NCI-H2107 (cell line): ENCODE measurements at regions not wholly inside any gene's neighbourhood (a gene's known extent, or its start where the extent isn't known, plus 50 kb on each side); places are given as distances from the start of the nearest gene placed in this dataset.

ENCODE experiments used
- DNase-seq: peaks from one replicate; lab custom pipeline; 2025; lab: John Stamatoyannopoulos, UW

GRCh38 chr21:41689289-41689583 lies 77.6 kb downstream of the RIPK4 start:
- no peak for DNase-seq

DNA sequence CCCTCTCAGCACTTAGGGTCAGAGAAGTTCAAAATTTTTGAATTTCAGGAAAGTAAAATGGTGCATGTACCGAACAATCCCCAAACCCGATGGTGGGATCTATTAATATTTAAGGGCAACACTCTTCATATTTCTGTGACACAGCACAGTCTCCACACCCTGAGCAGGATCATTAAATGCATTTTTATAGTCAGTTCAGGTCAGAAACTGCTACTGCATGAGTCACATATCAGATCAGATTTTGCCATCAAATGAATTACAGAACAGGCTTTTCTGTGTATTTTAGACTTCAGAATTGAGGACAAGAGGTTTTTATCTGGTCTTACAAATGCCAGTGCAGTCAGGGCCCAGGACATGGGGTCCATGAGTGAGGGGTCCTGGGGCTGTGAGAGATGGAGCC lies 79.2 kb downstream of the RIPK4 start:
- no peak for DNase-seq

DNA sequence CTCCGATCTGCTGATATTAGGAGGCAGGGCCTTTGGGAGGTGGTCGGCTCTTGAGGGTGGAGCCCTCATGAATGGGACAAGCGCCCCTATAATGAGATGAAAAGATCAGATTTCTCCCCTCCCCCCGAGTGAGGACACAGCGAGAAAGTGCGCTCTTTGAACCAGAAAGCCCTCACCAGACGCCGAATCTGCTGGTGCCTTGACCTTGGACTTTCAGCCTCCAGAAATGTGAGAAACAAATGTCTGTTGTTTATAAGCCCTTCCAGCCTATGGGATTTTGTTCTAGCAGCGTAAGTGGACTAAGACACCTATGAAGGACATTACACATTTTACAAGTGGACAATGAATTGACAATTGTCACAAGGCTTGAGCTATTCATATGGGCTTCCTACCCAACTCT lies 80.2 kb downstream of the RIPK4 start:
- DNase-seq: no peak

GRCh38 chr21:41685511-41686149 lies 81.2 kb downstream of the RIPK4 start:
- no peak for DNase-seq

GRCh38 chr21:41684381-41685245 lies 82.2 kb downstream of the RIPK4 start:
- DNase-seq: no peak

DNA sequence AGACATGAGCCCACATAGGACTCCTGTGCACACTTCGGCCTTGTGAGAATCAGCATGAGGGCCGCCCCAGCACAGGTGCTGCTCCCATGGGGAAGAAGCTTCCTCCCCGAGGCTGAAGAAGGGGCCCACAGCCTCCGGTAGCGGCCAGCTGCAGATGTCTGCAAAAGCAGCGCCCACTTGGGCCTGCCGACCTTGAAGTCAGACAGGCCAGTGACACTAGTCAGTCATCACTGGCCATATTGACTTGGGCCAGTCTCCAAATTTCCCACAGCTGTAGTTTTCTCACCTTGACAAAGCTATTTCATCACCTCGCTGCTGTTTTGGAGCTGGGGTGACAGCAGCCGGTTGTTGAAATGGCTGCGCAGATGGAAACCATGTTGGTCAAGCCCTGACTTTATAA lies 83.0 kb downstream of the RIPK4 start:
- DNase-seq: no peak

GRCh38 chr21:41682719-41683179 lies 84.1 kb downstream of the RIPK4 start:
- DNase-seq: no peak

DNA sequence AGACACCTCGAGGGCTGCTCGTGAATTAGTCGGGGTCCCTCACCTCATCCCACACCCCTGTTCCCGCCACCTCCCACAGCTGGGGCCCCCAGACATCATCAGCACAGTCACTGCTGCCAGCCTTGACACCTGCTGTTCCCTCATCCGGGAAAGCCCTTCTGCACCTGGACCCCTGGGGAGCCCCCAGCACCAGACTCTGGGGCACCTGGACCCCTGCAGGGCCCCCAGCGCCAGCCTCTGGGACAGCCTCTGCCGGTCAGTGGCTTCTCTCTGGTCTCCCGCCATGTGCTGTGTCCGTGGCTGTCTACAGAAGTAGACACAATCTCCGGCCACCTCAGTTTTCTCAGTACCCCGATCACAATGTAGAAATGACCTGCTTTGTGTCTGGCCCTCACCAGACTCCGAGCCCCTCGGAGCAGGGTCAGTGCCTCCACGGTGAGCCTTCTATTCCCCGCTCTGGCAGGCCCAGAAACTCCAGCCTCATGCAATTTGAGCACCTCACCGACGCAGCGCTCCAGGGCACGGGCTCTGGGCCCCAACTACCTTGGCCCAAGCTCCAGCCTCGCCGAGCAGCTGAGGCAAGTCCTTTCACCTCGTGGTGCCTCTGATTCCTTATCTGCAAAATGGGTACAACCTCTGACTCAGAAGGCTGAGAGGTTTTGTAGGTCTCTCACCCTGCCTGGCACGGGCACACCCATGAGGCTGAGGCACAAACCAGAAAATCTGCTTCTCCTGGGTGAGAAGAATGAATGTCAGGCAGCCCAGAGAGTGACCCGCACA lies 84.7 kb downstream of the RIPK4 start:
- DNase-seq: no peak

GRCh38 chr21:41681348-41681801 lies 85.5 kb downstream of the RIPK4 start:
- DNase-seq: no peak

DNA sequence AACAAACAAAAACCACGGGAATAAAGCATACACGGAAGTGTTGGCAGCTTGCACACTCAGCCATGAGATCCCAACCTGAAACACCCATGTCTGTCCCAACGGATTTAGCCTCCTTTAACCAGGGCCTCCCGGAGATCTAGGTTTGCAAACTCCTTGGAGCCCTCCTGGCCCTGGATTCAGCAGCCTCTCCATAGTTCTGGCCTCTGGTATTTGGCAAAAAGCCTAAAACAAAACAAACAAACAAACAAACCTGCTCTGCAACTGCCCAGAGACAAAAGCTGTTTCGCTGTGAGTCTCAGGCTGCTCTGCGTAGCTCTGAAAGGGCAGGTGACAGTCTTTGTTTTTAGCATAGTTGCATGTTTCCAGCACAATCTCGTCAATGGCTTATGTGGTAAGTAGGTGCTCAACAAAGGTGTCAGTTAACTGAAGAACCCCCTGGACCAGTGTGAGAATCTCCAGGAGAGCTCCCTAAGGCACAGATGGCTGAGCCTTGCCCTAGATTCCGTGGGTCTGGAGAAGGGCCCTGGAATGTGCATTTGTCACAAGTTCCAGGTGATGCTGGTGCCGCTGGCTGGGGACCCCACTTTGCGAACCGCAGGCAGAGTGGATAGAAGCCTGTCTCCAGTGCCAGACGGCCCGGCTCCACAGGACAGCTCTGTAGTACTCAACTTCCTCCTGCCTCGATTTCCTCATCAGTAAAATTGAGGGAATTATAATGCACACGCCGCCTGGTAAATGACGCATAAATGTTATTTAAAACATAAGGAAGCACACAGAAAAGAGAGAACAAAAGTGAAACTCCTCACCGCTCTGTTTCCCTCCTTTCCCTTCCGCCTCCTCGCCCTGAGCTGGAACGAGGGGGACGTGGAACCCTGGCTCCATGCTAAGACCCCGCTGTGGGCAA lies 86.2 kb downstream of the RIPK4 start:
- peak; percentile 15 for DNase-seq

GRCh38 chr21:41678924-41679318 lies 87.9 kb downstream of the RIPK4 start:
- DNase-seq: peak; percentile 51

- no peak for DNase-seq
These were observed 88.6 kb downstream of the RIPK4 start for GRCh38 chr21:41678016-41678923.

DNA sequence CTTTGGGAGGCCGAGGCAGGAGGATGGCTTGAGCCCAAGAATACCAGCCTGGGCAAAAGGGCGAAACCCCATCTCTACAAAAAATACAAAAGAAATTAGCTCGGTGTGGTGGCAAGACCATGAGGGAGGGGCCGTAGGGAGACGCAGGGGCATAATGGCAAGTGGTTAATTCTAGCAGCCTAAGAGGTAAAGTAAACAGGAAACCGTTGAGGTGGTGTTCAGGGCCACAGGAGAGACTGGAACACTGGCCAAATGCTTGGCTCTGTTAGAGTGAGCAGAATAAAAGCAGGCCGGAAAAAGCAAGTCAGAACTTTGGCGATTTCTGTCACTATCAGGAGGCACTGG lies 89.2 kb downstream of the RIPK4 start:
- no peak for DNase-seq

DNA sequence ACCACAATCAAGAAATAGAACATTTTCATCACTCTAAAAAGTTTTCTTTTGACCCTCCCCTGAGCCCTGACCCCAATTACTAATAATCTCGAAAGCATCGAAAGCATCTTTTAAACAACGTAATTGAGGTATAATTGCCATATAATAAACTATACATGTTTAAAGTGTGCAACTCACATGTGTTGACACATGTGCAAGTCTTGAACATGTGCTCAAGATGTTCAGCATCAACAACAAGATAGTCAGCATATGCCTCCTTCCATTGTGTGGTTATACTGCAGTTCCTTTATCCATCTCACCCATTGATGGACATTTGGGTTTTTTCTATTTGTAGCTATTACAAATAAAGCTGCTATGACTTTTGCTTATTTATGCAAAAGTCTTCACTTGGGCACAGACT lies 90.7 kb downstream of the RIPK4 start:
- no peak for DNase-seq

DNA sequence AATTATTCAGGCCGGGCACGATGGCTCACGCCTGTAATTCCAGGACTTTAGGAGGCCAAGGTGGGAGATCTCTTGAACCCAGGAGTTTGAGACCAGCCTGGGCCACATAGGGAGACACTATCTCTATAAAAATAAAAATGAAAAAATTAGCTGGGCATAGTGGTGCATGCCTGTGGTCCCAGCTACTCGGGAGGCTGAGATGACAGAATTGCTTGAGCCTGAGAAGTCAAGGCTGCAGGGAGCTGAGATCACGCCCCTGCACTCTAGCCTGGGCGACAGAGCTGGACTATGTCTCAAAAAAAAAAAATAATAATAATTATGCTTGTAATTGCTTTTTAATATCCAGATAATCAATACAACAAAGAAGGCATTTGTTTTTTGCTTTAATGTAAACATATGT lies 91.3 kb downstream of the RIPK4 start:
- no peak for DNase-seq

GRCh38 chr21:41674402-41674801 lies 92.5 kb downstream of the RIPK4 start:
- DNase-seq: no peak

DNA sequence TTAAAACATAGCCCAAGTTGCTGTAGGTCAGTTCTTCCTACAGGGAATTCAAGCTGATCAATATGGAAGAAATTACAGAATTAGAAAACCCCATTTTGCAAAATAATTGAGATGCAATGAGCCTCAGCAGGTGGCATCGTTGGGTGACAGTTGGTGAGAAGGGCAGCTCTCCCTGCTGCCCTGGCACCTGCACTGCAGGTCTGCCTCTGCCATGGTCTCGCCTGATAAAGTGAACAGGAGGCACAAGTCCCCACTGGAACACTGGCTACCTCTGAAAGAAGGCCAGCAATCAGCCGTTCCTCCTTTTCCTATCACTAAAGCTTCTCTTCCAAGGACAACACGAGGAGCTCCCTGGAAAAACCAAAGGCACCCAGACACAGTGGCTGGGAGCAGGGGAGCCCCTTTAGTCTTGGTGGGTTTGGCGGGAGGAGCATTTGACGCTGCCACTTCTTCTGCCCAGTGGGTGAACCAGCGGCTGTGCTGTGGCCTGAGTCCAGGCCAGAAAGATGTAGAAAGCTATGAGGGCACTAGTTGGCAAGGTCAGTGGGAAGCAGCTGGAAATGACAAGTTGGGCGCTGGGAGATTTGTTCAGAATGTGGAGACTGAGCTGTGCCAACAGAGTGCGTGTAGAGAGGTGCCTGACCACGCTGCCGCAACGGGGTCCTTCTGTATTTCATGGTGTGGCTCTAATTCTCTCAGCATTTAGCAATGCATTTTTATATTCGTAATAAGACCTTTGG lies 93.1 kb downstream of the RIPK4 start:
- DNase-seq: no peak

DNA sequence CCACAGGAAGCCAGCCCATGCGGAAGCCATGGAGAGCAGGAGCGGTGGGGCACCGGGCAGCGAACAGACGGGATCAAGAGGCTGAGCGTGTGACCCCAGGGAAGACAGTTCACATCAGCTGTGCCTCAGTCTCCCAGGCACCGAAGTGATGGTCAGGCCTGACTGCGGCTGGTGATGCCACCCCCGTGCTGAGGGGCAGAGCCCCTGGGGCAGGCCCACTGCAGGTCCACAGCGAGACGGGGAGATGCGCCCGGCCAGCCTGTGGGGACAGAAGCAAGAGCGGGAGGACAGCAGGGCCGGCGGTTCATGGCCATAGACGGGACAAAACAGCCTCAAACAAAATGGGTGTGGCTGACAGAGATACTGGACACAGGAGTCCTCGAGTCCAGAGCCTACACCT lies 93.8 kb downstream of the RIPK4 start:
- no peak for DNase-seq

GRCh38 chr21:41672543-41672915 lies 94.3 kb downstream of the RIPK4 start:
- no peak for DNase-seq

DNA sequence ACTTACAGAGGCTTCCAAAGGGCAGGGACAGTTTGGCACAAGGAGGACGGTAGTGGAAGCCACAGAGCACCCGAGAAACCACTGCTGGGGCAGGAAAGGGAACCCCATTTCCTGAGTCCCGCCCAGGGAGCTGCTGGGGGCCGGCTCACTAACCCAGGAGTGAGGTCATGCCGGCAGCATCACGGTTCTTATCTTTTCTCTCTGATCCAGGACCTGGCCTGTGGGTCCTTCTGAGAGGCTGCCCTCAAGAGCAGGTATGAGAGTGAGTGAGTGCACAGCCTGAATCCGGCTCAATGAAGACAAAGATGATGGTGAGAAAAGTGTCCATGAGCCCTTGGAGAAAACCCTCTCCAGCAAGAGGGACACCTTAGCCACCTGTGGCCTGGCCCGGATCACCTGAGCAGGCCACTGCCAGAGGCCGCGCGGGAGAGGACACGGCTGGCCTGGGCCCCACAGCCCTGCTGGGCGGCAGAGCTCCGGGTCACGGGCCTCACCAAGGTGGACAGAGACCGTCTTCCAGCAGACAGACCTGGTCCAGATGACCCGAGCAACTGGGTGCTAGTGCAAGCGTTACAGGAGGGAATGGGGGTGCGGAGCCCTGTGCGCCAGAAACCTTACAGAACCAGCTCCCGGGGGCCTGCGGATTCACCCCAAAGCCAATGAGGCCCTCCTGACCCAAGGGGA lies 94.9 kb downstream of the RIPK4 start:
- no peak for DNase-seq
